ENCODE measurements at regions not wholly inside any gene's neighbourhood (a gene's known extent, or its start where the extent isn't known, plus 50 kb on each side); places are given as distances from the start of the nearest gene placed in this dataset.

GRCh38 chr6:22164236-22164635 lies 132.6 kb downstream of the PRL start:
- TF ChIP-seq GATA2 (IDR thresholded peaks at IDR 0.05; ENCODE audit: low read depth, low read length) (no peak), GATA3 (IDR thresholded peaks at IDR 0.05; ENCODE audit: low read depth, low read length) (no peak)
